HepG2 (cell line): ENCODE measurements at regions not wholly inside any gene's neighbourhood (a gene's known extent, or its start where the extent isn't known, plus 50 kb on each side); places are given as distances from the start of the nearest gene placed in this dataset.

Experiments
- ATAC-seq: fragments of 200-7000 bp; cut with Tn5 transposase; 3 replicates; pipeline ENCODE4 v1.9.1; 2020; ENCODE audit warnings: mild to moderate bottlenecking, moderate library complexity
- BruUV-seq: library from RNA; stranded (reverse); fragments of 400-500 nt; replicated peaks from 2 replicates; lab custom pipeline; 2021; lab: Mats Ljungman, UMichigan
- CTCF ChIA-PET: fragments of 300-600 bp; formaldehyde crosslinking; extraction: SDS; loops from one replicate; lab custom pipeline; 2021; ENCODE audit warnings: low total read pairs, inconsistent platforms, low intra/inter-chr PET ratio; lab: Yijun Ruan, JAX
- POLR2A ChIA-PET: fragments of 350-600 bp; sonication (Branson Sonifier 250); formaldehyde crosslinking; loops from one replicate; lab custom pipeline; 2020; ENCODE audit warnings: antibody characterized with exemption, inconsistent platforms; lab: Yijun Ruan, JAX
- DNase-seq: peaks from one replicate; pipeline ENCODE4 v3.0.0-alpha.2; 2015; ENCODE audit warnings: low spot score
- FAIRE-seq: peaks from 3 replicates; lab custom pipeline; 2011; peaks lifted over from hg19 to GRCh38; lab: Jason Lieb, UNC
- H2AFZ ChIP-seq: one replicate; pipeline ENCODE4 v1.6.1; 2011; ENCODE audit warnings: low read length, inconsistent platforms
- H3K27ac ChIP-seq: fragments of 300-600 bp; 3 replicates; pipeline ENCODE4 v1.8.0; 2011; ENCODE audit warnings: mixed run types, mild to moderate bottlenecking, mixed read lengths, low read length, inconsistent platforms; ENCODE audit not compliant: insufficient read depth; ENCODE audit errors: extremely low read length
- H3K27me3 ChIP-seq, 2 experiments: fragments of 200-600 bp in 1 of 2; 2 replicates in 1 of 2; 3 replicates in 1 of 2; pipeline versions ENCODE4 v1.6.0 to v1.8.0; 2011; ENCODE audit warnings: low read length in 2 of 2, mild to moderate bottlenecking in 2 of 2, moderate library complexity in 2 of 2, inconsistent platforms in 1 of 2; ENCODE audit not compliant: insufficient read depth in 2 of 2, control insufficient read depth in 1 of 2
- H3K36me3 ChIP-seq, 2 experiments: fragments of 200-600 bp in 1 of 2; replicated peaks in 1 of 2; 2 replicates in 1 of 2; 3 replicates in 1 of 2; pipeline versions ENCODE4 v1.5.1 to v1.8.0; 2011; ENCODE audit warnings: low read length in 2 of 2, inconsistent platforms in 1 of 2; ENCODE audit not compliant: insufficient read depth in 2 of 2, control insufficient read depth in 1 of 2
- H3K4me1 ChIP-seq: 2 replicates; pipeline ENCODE4 v1.5.1; 2012; ENCODE audit warnings: low read length, inconsistent platforms; ENCODE audit not compliant: insufficient read depth
- H3K4me2 ChIP-seq: 2 replicates; pipeline ENCODE4 v1.6.0; 2011; ENCODE audit warnings: low read depth, low read length, inconsistent platforms
- H3K4me3 ChIP-seq, 3 experiments: fragments of 200-600 bp in 1 of 3; sonication (generic), shearing (Covaris generic) in 1 of 3; replicated peaks in 1 of 3; 2 replicates each; pipeline ENCODE4 v1.5.1; 2011 to 2016; ENCODE audit warnings: low read length in 3 of 3, inconsistent platforms in 2 of 3, low read depth in 2 of 3, mild to moderate bottlenecking in 2 of 3, control low read depth in 1 of 3, mixed read lengths in 1 of 3; ENCODE audit not compliant: insufficient read depth in 1 of 3
- H3K79me2 ChIP-seq: one replicate; pipeline ENCODE4 v1.6.1; 2011; ENCODE audit warnings: low read length, inconsistent platforms; ENCODE audit not compliant: insufficient read depth
- H3K9ac ChIP-seq: 2 replicates; pipeline ENCODE4 v1.6.0; 2011; ENCODE audit warnings: mild to moderate bottlenecking, low read depth, low read length, inconsistent platforms; ENCODE audit not compliant: insufficient read depth
- H3K9me3 ChIP-seq: 2 replicates; pipeline ENCODE4 v1.5.1; 2012; ENCODE audit warnings: mild to moderate bottlenecking, low read length
- H4K20me1 ChIP-seq: 2 replicates; pipeline ENCODE4 v1.6.0; 2011; ENCODE audit warnings: inconsistent platforms, mild to moderate bottlenecking, low read length, moderate library complexity; ENCODE audit not compliant: insufficient read depth
- AFF4 ChIP-seq: sonication (generic); formaldehyde crosslinking; IDR thresholded peaks from 2 replicates; pipeline ENCODE4 v1.4.0; 2020; ENCODE audit warnings: missing genetic modification reagents
- CBFB ChIP-seq: sonication (generic); formaldehyde crosslinking; IDR thresholded peaks from 2 replicates; pipeline ENCODE4 v1.4.0; 2020; ENCODE audit warnings: missing genetic modification reagents
- CHCHD3 ChIP-seq: sonication (generic); formaldehyde crosslinking; IDR thresholded peaks from 2 replicates; pipeline ENCODE4 v1.8.0; 2022; ENCODE audit warnings: mild to moderate bottlenecking, missing genetic modification reagents, moderate library complexity
- HOXA9 ChIP-seq: sonication (generic); formaldehyde crosslinking; IDR thresholded peaks from 2 replicates; pipeline ENCODE4 v1.8.1; 2022; ENCODE audit warnings: missing genetic modification reagents, mild to moderate bottlenecking, moderate library complexity, borderline replicate concordance
- JUNB ChIP-seq: sonication (generic); formaldehyde crosslinking; IDR thresholded peaks from 2 replicates; pipeline ENCODE4 v1.8.0; 2022; ENCODE audit warnings: missing genetic modification reagents, mild to moderate bottlenecking, borderline replicate concordance
- PHF20 ChIP-seq: sonication (generic); formaldehyde crosslinking; IDR thresholded peaks from 2 replicates; pipeline ENCODE4 v1.5.0; 2020; ENCODE audit warnings: mild to moderate bottlenecking, missing genetic modification reagents
- SOX13 ChIP-seq, 3 experiments: fragments of 450-650 bp in 1 of 3; sonication (generic) in 1 of 3; formaldehyde crosslinking in 1 of 3; IDR thresholded peaks in 2 of 3; conservative IDR thresholded peaks in 1 of 3; 2 replicates each; pipeline versions ENCODE4 v1.5.0 to v1.6.1; 2016 to 2020; ENCODE audit warnings: antibody characterized with exemption in 1 of 3, mild to moderate bottlenecking in 1 of 3, missing compliant biosample characterization in 1 of 3, missing genetic modification reagents in 1 of 3, moderate library complexity in 1 of 3
- SP1 ChIP-seq, 2 experiments: fragments of 450-650 bp in 1 of 2; sonication (generic) in 1 of 2; formaldehyde crosslinking in 1 of 2; IDR thresholded peaks; 2 replicates each; pipeline versions ENCODE4 v1.4.0 to v1.6.1; 2016 to 2020; ENCODE audit warnings: missing genetic modification reagents in 1 of 2
- ZNF143 ChIP-seq: sonication (generic); formaldehyde crosslinking; IDR thresholded peaks from 2 replicates; pipeline ENCODE4 v1.4.0; 2020; ENCODE audit warnings: missing genetic modification reagents
- ZNF180 ChIP-seq: sonication (generic); formaldehyde crosslinking; IDR thresholded peaks from 2 replicates; pipeline ENCODE4 v1.4.0; 2020; ENCODE audit warnings: low read depth, missing genetic modification reagents, borderline replicate concordance
- ZNF33A ChIP-seq: sonication (generic); formaldehyde crosslinking; IDR thresholded peaks from 2 replicates; pipeline ENCODE4 v1.5.1; 2020; ENCODE audit warnings: missing genetic modification reagents, mild to moderate bottlenecking, moderate library complexity, borderline replicate concordance
- ZNF382 ChIP-seq: sonication (generic); formaldehyde crosslinking; IDR thresholded peaks from 2 replicates; pipeline ENCODE4 v1.5.0; 2020; ENCODE audit warnings: missing genetic modification reagents, mild to moderate bottlenecking, borderline replicate concordance
- ZNF687 ChIP-seq: sonication (generic); formaldehyde crosslinking; IDR thresholded peaks from 2 replicates; pipeline ENCODE4 v1.5.1; 2020; ENCODE audit warnings: mild to moderate bottlenecking, missing genetic modification reagents, moderate library complexity
- ZNF772 ChIP-seq: sonication (generic); formaldehyde crosslinking; IDR thresholded peaks from 2 replicates; pipeline ENCODE4 v1.5.0; 2020; ENCODE audit warnings: mild to moderate bottlenecking, missing genetic modification reagents
- ZNF781 ChIP-seq: sonication (generic); formaldehyde crosslinking; IDR thresholded peaks from 2 replicates; pipeline ENCODE4 v1.5.1; 2020; ENCODE audit warnings: borderline replicate concordance, mild to moderate bottlenecking, missing genetic modification reagents; ENCODE audit errors: not compliant biosample characterization
- WGBS: methylation state at CpG from one replicate; pipeline ENCODE4 v1.1.6; 2017; ENCODE audit warnings: low lambda C conversion rate; 5-methylcytosine and 5-hydroxymethylcytosine counted together
- in situ Hi-C: cut with HindIII; loops from 2 replicates; pipeline ENCODE4 v1.10.0; 2017; ENCODE audit warnings: low pct_unique_long_range_greater_than_20kb; ENCODE audit not compliant: extremely low pct_ligation_motif_present
- intact Hi-C: fragments of 100-400 bp; cut with micrococcal nuclease; formaldehyde crosslinking; loops from one replicate; pipeline ENCODE4 v1.10.0; 2022; ENCODE audit not compliant: unreplicated experiment
- TF ChIP-seq, protein P1 (sequence below): sonication (generic); formaldehyde crosslinking; IDR thresholded peaks from 2 replicates; pipeline ENCODE4 v1.4.0; 2020; ENCODE audit warnings: missing genetic modification reagents

- TF ChIP-seq, protein P1, sequence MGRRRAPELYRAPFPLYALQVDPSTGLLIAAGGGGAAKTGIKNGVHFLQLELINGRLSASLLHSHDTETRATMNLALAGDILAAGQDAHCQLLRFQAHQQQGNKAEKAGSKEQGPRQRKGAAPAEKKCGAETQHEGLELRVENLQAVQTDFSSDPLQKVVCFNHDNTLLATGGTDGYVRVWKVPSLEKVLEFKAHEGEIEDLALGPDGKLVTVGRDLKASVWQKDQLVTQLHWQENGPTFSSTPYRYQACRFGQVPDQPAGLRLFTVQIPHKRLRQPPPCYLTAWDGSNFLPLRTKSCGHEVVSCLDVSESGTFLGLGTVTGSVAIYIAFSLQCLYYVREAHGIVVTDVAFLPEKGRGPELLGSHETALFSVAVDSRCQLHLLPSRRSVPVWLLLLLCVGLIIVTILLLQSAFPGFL: no peak
- TF ChIP-seq AFF4 (CRISPR knock-in tag): no peak
- no peak for TF ChIP-seq ZNF781
- no peak for TF ChIP-seq SP1 (IDR thresholded peaks at IDR 0.05)
- no peak for TF ChIP-seq SP1 (CRISPR knock-in tag; IDR thresholded peaks at IDR 0.05)
- TF ChIP-seq CHCHD3 (CRISPR knock-in tag): no peak
- TF ChIP-seq ZNF382 (CRISPR knock-in tag): no peak
- no peak for TF ChIP-seq ZNF180
- TF ChIP-seq ZNF772 (CRISPR knock-in tag): no peak
- TF ChIP-seq ZNF33A: no peak
These were observed 618.8 kb upstream of the CCDC54 start (continued) for GRCh38 chr3:106758459-106758858.

GRCh38 chr3:106759731-106760130 is 617.5 kb upstream of the CCDC54 start:
- WGBS: 0% methylated on average over 1 of the region's 1 CpG
- in situ Hi-C loops (no loop called here), intact Hi-C loops (no loop called here)
- Histone ChIP-seq H2AFZ (no peak overlapping the region), H3K27me3 (no peaks in the 10 kb centered on the region), H3K27ac (no peak overlapping the region), H3K4me1 (no peaks in the 10 kb centered on the region), H3K9me3 (peaks cover 7% of the 10 kb centered on the region), H4K20me1 (no peaks in the 10 kb centered on the region), H3K4me3 (no peak overlapping the region), H3K79me2 (no peaks in the 10 kb centered on the region), H3K4me2 (no peak overlapping the region), H3K9ac (no peak overlapping the region), H3K36me3 (no peaks in the 10 kb centered on the region)
- DNase-seq: no peak
- BruUV-seq: no TSS peak
- ATAC-seq: no peak
- CTCF ChIA-PET: no interaction called here
- no peak for FAIRE-seq
- POLR2A ChIA-PET: no interaction called here
- no peak for TF ChIP-seq CBFB (CRISPR knock-in tag)
- no peak for TF ChIP-seq ZNF687 (CRISPR knock-in tag)
- TF ChIP-seq SOX13 (IDR thresholded peaks at IDR 0.05): no peak
- TF ChIP-seq SOX13 (CRISPR knock-in tag; conservative IDR thresholded peaks at IDR 0.05 in 1 of 2, IDR thresholded peaks at IDR 0.05 in 1 of 2): no peak
- TF ChIP-seq HOXA9 (CRISPR knock-in tag): no peak
- TF ChIP-seq ZNF143 (CRISPR knock-in tag): no peak
- TF ChIP-seq JUNB (CRISPR knock-in tag): no peak
- TF ChIP-seq PHF20 (CRISPR knock-in tag): no peak
